ENCODE measurements at regions not wholly inside any gene's neighbourhood (a gene's known extent, or its start where the extent isn't known, plus 50 kb on each side); places are given as distances from the start of the nearest gene placed in this dataset.

- Histone ChIP-seq H3K4me2 (ENCODE audit: low read length) (no peak overlapping the region), H3K36me3 (ENCODE audit: control insufficient read depth in 1 of 2, insufficient read depth in 2 of 2, low read length in 2 of 2) (no peaks in the 10 kb centered on the region), H3K27me3 (ENCODE audit: insufficient read depth, low read length) (no peaks in the 10 kb centered on the region), H4K20me1 (ENCODE audit: insufficient read depth) (no peaks in the 10 kb centered on the region), H3K9me2 (ENCODE audit: insufficient read depth) (no peaks in the 10 kb centered on the region), H3K27ac (ENCODE audit: low read depth, low read length) (no peak overlapping the region), H2AFZ (ENCODE audit: low read depth, low read length, poor library complexity, severe bottlenecking) (no peak overlapping the region), H3K79me2 (ENCODE audit: insufficient read depth, low read length) (no peaks in the 10 kb centered on the region), H3K9me3 (ENCODE audit: control insufficient read depth in 1 of 2, insufficient read depth in 1 of 2, low read depth in 1 of 2, low read length in 2 of 2) (no peaks in the 10 kb centered on the region), H3K4me3 (replicated peaks in 1 of 2; ENCODE audit: low read depth in 1 of 2, low read length in 2 of 2) (no peak overlapping the region), H3K9ac (ENCODE audit: low read length) (no peak overlapping the region), H3K4me1 (ENCODE audit: control insufficient read depth in 1 of 2, insufficient read depth in 2 of 2, low read length in 2 of 2) (no peaks in the 10 kb centered on the region)
- BruUV-seq (replicated peaks), result no TSS peak
- ChIA-PET CTCF (no interaction called here), POLR2A (interaction anchor here (1.0 kb wide), 1 partner anchor 43 kb away, joined by 3 read pairs; no protein-coding TSS in a partner anchor), RAD21 (ENCODE audit: low non-redundant PET in 1 of 2, low total read pairs in 2 of 2, uncharacterized antibody in 2 of 2, unreplicated experiment in 2 of 2) (no interaction called here)
- intact Hi-C loops (cut with micrococcal nuclease), result loop anchor here (2.0 kb wide), 1 partner anchor 218 kb away; no protein-coding TSS in a partner anchor
- no peak for ATAC-seq
- TF ChIP-seq SP1 (IDR thresholded peaks at IDR 0.05; ENCODE audit: low read depth) (no peak), ZBTB33 (IDR thresholded peaks at IDR 0.05; ENCODE audit: extremely low read depth, insufficient replicate concordance, low read length) (no peak), CEBPB (IDR thresholded peaks at IDR 0.05; ENCODE audit: low read depth) (no peak), ATF3 (IDR thresholded peaks at IDR 0.05) (no peak), EZH2phosphoT487 (IDR thresholded peaks at IDR 0.05; ENCODE audit: borderline replicate concordance) (no peak), SIN3A (IDR thresholded peaks at IDR 0.05; ENCODE audit: low read depth) (no peak), YY1 (IDR thresholded peaks at IDR 0.05; ENCODE audit: extremely low read depth, insufficient replicate concordance, low read depth, low read length) (no peak), JUND (IDR thresholded peaks at IDR 0.05) (no peak), CBX3 (IDR thresholded peaks at IDR 0.05; ENCODE audit: low read depth) (no peak), FOSL1 (IDR thresholded peaks at IDR 0.05; ENCODE audit: low read depth) (no peak), EZH2 (IDR thresholded peaks at IDR 0.05) (no peak)
- DNase-seq (ENCODE audit: low read depth, low spot score), result no peak
These were observed 1794.9 kb upstream of the TENM3 start for GRCh38 chr4:180448306-180448705.

Data from HCT116 (cell line).